Neural progenitor cell (in vitro differentiated cells): ENCODE measurements at regions not wholly inside any gene's neighbourhood (a gene's known extent, or its start where the extent isn't known, plus 50 kb on each side); places are given as distances from the start of the nearest gene placed in this dataset.

Experiments
- CTCF ChIP-seq: fragments of 200-600 bp; sonication (generic); IDR thresholded peaks from 2 replicates; pipeline ENCODE4 v1.5.1; 2017; ENCODE audit warnings: antibody characterized with exemption, mild to moderate bottlenecking
- EZH2 ChIP-seq: fragments of 200-600 bp; sonication (generic); IDR thresholded peaks from 2 replicates; pipeline ENCODE4 v1.6.1; 2017; ENCODE audit warnings: antibody characterized with exemption, mild to moderate bottlenecking, moderate library complexity
- EZH2phosphoT487 ChIP-seq: fragments of 200-600 bp; sonication (generic); IDR thresholded peaks from 2 replicates; pipeline ENCODE4 v1.6.1; 2017; ENCODE audit warnings: antibody characterized with exemption

- TF ChIP-seq EZH2 (no peak), CTCF (no peak), EZH2phosphoT487 (no peak)
Measured at GRCh38 chr13:38135592-38135991, 214.1 kb upstream of the UFM1 start.
